ENCODE measurements at regions not wholly inside any gene's neighbourhood (a gene's known extent, or its start where the extent isn't known, plus 50 kb on each side); places are given as distances from the start of the nearest gene placed in this dataset.

- Histone ChIP-seq H3K36me3 (ENCODE audit: control insufficient read depth in 1 of 2, insufficient read depth in 2 of 2, low read length in 2 of 2) (no peaks in the 10 kb centered on the region), H3K27ac (ENCODE audit: low read length) (no peak overlapping the region), H3K9me3 (ENCODE audit: control insufficient read depth in 1 of 2, low read length in 2 of 2) (no peaks in the 10 kb centered on the region), H3K27me3 (ENCODE audit: low read depth, low read length) (no peaks in the 10 kb centered on the region), H3K4me3 (ENCODE audit: low read depth in 1 of 2, low read length in 2 of 2) (no peak overlapping the region), H3K4me1 (ENCODE audit: control insufficient read depth in 1 of 2, insufficient read depth in 2 of 2, low read length in 2 of 2) (peaks cover 13 to 30% of the 10 kb centered on the region in 2 donors)
These were observed 398.9 kb downstream of the RPS24 start for GRCh38 chr10:78432583-78432982.

- H3K4me3 ChIP-seq (ENCODE audit: low read depth in 1 of 2, low read length in 2 of 2) = no peak overlapping the region
- H3K27ac ChIP-seq (ENCODE audit: low read length) = no peak overlapping the region
- no peaks in the 10 kb centered on the region for H3K9me3 ChIP-seq (ENCODE audit: control insufficient read depth in 1 of 2, low read length in 2 of 2)
- no peaks in the 10 kb centered on the region for H3K27me3 ChIP-seq (ENCODE audit: low read depth, low read length)
- H3K4me1 ChIP-seq (ENCODE audit: control insufficient read depth in 1 of 2, insufficient read depth in 2 of 2, low read length in 2 of 2) = peaks cover 13 to 36% of the 10 kb centered on the region in 2 donors
- no peaks in the 10 kb centered on the region for H3K36me3 ChIP-seq (ENCODE audit: control insufficient read depth in 1 of 2, insufficient read depth in 2 of 2, low read length in 2 of 2)
These were observed 399.5 kb downstream of the RPS24 start for GRCh38 chr10:78433076-78433595.

DNA sequence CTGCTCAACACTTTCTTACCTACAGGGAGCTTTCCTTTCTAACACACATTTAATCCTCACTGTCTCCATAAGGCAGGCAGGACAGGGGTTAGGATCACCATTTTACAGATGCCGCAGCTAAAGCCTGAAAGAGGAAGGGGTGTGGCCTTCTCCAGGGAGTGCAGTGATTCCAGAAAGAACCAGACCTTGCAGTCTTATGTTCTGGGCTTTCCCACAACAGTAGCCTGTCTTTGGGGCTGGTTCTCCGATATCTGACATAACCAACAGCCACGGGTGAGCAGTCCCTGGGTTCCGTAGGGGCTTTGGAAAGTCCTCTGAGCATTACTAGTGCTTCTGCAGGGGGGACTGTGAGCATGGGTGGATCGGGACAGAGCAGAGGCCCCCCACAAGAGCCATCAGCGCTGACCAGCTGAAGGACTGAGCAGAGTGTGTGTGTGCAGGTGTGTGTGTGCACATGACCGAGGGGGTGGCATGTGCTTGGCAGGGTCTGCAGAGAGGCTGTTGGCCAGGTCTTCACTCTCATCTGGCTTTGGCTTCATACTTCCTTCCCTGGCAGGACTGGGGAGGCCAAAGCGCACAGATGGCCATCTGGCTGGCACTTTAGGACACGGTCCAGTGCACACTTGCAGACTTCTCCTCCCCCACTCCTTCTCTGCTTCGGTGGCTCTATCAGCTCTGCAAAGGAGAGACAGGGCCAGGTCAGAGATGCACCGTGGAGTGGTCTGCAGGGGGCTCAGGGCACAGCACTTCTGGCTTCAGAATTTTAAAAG lies 400.3 kb downstream of the RPS24 start:
- Histone ChIP-seq H3K9me3 (ENCODE audit: control insufficient read depth in 1 of 2, low read length in 2 of 2) (no peaks in the 10 kb centered on the region), H3K27me3 (ENCODE audit: low read depth, low read length) (no peaks in the 10 kb centered on the region), H3K4me3 (ENCODE audit: low read depth in 1 of 2, low read length in 2 of 2) (no peak overlapping the region), H3K36me3 (ENCODE audit: control insufficient read depth in 1 of 2, insufficient read depth in 2 of 2, low read length in 2 of 2) (no peaks in the 10 kb centered on the region), H3K27ac (ENCODE audit: low read length) (no peak overlapping the region), H3K4me1 (ENCODE audit: control insufficient read depth in 1 of 2, insufficient read depth in 2 of 2, low read length in 2 of 2) (peaks cover 13 to 43% of the 10 kb centered on the region in 2 donors)

- H3K4me1 ChIP-seq (ENCODE audit: control insufficient read depth in 1 of 2, insufficient read depth in 2 of 2, low read length in 2 of 2) = peaks cover 13 to 49% of the 10 kb centered on the region in 2 donors
These were observed 401.2 kb downstream of the RPS24 start for GRCh38 chr10:78434886-78435285.

GRCh38 chr10:78435484-78436221 lies 402.0 kb downstream of the RPS24 start:
- H3K9me3 ChIP-seq (ENCODE audit: control insufficient read depth in 1 of 2, low read length in 2 of 2) = no peaks in the 10 kb centered on the region
- H3K4me1 ChIP-seq (ENCODE audit: control insufficient read depth in 1 of 2, insufficient read depth in 2 of 2, low read length in 2 of 2) = peaks cover 13 to 49% of the 10 kb centered on the region in 2 donors
- H3K27ac ChIP-seq (ENCODE audit: low read length) = no peak overlapping the region
- no peaks in the 10 kb centered on the region for H3K27me3 ChIP-seq (ENCODE audit: low read depth, low read length)
- no peaks in the 10 kb centered on the region for H3K36me3 ChIP-seq (ENCODE audit: control insufficient read depth in 1 of 2, insufficient read depth in 2 of 2, low read length in 2 of 2)
- H3K4me3 ChIP-seq (ENCODE audit: low read depth in 1 of 2, low read length in 2 of 2) = no peak overlapping the region

More at GRCh38 chr10:78434886-78435285, 401.2 kb downstream of the RPS24 start:
- no peaks in the 10 kb centered on the region for H3K36me3 ChIP-seq (ENCODE audit: control insufficient read depth in 1 of 2, insufficient read depth in 2 of 2, low read length in 2 of 2)
- H3K27me3 ChIP-seq (ENCODE audit: low read depth, low read length) = no peaks in the 10 kb centered on the region
- H3K4me3 ChIP-seq (ENCODE audit: low read depth in 1 of 2, low read length in 2 of 2) = no peak overlapping the region
- H3K27ac ChIP-seq (ENCODE audit: low read length) = no peak overlapping the region
- H3K9me3 ChIP-seq (ENCODE audit: control insufficient read depth in 1 of 2, low read length in 2 of 2) = no peaks in the 10 kb centered on the region

GRCh38 chr10:78436222-78436573 lies 402.5 kb downstream of the RPS24 start:
- Histone ChIP-seq H3K9me3 (ENCODE audit: control insufficient read depth in 1 of 2, low read length in 2 of 2) (no peaks in the 10 kb centered on the region), H3K4me1 (ENCODE audit: control insufficient read depth in 1 of 2, insufficient read depth in 2 of 2, low read length in 2 of 2) (peaks cover 13 to 48% of the 10 kb centered on the region in 2 donors), H3K4me3 (ENCODE audit: low read depth in 1 of 2, low read length in 2 of 2) (no peak overlapping the region), H3K36me3 (ENCODE audit: control insufficient read depth in 1 of 2, insufficient read depth in 2 of 2, low read length in 2 of 2) (no peaks in the 10 kb centered on the region), H3K27me3 (ENCODE audit: low read depth, low read length) (no peaks in the 10 kb centered on the region), H3K27ac (ENCODE audit: low read length) (no peak overlapping the region)

DNA sequence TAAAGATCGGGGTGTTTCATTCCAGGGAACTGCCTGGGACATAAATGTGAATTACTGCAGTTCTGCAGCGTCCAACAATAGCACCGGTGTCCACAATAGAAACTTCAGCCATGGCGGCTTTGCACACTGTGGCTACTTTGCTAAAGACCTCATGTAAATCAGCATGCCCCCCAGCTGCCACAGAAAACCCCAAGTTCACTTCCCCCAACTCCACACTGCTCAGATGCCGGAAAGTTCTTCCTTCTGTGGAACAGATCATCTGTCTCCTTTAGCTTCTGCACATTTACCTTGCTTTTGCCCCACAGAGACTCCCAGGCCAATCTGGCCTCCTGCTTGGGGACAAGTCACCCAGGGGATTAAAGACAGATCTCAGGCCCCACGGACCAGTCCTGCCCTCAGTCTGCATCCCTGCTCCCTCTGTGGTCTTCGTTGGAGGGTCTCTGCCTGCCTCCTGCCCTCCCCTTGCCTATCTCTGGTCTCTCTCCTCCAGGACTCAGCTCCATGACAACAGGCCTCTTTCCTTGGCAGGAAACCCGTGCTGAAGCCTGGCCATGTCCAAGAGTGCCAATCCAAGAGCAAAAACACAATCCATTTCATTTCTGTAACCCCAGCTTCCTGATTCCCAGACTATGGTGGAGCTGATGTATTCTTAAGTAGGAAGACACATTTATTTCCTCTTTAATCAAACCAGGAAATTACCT lies 403.2 kb downstream of the RPS24 start:
- H3K4me3 ChIP-seq (ENCODE audit: low read depth in 1 of 2, low read length in 2 of 2) = no peak overlapping the region
- H3K4me1 ChIP-seq (ENCODE audit: control insufficient read depth in 1 of 2, insufficient read depth in 2 of 2, low read length in 2 of 2) = peaks cover 13 to 45% of the 10 kb centered on the region in 2 donors
- no peak overlapping the region for H3K27ac ChIP-seq (ENCODE audit: low read length)
- no peaks in the 10 kb centered on the region for H3K9me3 ChIP-seq (ENCODE audit: control insufficient read depth in 1 of 2, low read length in 2 of 2)
- no peaks in the 10 kb centered on the region for H3K36me3 ChIP-seq (ENCODE audit: control insufficient read depth in 1 of 2, insufficient read depth in 2 of 2, low read length in 2 of 2)
- H3K27me3 ChIP-seq (ENCODE audit: low read depth, low read length) = no peaks in the 10 kb centered on the region

GRCh38 chr10:78437407-78437768 lies 403.7 kb downstream of the RPS24 start:
- H3K27ac ChIP-seq (ENCODE audit: low read length) = no peak overlapping the region
- no peaks in the 10 kb centered on the region for H3K9me3 ChIP-seq (ENCODE audit: control insufficient read depth in 1 of 2, low read length in 2 of 2)
- H3K27me3 ChIP-seq (ENCODE audit: low read depth, low read length) = no peaks in the 10 kb centered on the region
- peaks cover 13 to 45% of the 10 kb centered on the region in 2 donors for H3K4me1 ChIP-seq (ENCODE audit: control insufficient read depth in 1 of 2, insufficient read depth in 2 of 2, low read length in 2 of 2)
- no peaks in the 10 kb centered on the region for H3K36me3 ChIP-seq (ENCODE audit: control insufficient read depth in 1 of 2, insufficient read depth in 2 of 2, low read length in 2 of 2)
- H3K4me3 ChIP-seq (ENCODE audit: low read depth in 1 of 2, low read length in 2 of 2) = no peak overlapping the region

DNA sequence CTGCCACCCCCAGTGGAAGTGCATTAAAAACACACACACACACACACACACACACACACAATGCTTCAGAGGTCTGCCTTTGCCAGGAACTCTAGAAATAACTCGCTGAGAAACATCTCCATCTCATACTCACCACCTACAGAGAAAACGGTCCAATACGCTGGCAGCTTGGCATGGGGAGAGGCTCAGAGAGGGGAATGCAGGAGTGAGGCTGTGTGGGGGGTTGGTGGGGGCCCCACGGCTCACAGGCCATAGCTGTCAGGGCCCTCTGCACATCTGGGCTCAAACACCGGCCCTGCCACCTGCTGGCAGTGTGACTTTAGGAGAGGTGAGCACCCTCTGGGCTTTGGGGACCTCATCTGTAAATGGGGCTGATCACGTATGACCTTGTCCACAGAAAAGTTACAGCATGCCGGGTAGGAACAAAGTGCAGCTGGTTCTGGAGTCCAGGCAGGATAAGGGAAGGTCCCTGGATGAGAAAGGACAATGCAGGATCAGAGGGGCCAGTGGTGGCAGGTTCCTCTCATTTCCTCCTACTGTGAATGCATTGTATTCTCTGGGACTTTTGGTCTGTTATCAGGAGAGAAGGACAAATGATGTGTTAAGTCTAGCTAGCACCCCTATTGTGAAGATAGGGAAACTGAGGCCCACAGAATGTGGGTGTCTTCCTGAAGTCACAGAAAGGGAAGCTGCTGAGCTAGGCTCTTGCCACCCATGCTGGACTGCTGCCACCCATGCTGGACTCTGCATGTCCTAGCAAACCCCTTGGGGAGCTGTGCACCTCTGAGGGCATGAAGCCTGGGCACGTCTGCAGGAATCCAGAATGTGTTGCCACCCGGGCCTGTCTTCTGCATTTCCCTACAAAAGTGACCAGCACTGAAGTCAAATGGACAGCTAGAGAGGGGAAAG lies 404.6 kb downstream of the RPS24 start:
- no peak overlapping the region for H3K27ac ChIP-seq (ENCODE audit: low read length)

DNA sequence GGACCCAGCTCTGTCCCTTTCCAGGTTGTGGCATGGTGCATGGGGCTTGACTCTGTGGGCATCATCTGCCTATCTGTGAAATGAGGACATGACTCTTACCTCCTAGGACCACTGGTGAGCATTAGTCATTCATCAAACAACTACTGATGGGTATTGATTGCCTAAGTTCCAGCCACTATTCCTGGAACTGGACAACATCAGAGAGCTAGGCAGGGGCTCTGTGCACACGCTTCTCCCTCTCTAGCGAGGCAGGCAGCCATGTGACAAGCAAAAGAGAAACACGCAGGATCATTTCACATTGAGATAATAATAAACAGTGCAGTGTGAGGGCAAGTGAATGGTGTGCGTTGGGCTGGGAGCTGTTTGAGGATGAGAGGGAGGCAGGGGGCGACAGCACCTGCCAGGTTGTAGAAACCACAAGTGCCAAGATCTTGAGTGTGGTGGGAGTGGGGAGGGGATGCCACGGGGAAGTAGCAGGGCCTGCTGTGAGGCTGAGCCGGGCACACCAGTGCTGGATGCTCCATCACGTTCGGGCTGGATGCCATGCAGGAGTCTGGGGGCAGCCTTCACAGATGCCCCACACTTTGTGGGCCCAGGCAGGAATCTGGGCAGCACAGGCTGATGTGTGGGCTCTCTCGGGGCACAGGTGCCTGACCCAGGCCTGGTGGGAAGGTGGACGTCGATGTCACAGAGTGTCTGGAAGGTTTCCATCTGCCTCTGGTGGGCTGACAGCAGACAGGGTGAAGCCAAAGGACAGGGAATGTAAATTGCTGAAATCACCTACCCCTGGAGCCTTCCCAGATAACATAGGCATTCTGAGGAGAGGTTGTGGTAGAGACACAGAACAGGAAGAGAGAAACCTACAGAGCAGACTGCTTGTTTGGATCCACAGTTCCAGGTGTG lies 405.5 kb downstream of the RPS24 start:
- H3K27ac ChIP-seq (ENCODE audit: low read length) = no peak overlapping the region
- no peaks in the 10 kb centered on the region for H3K36me3 ChIP-seq (ENCODE audit: control insufficient read depth in 1 of 2, insufficient read depth in 2 of 2, low read length in 2 of 2)
- H3K4me1 ChIP-seq (ENCODE audit: control insufficient read depth in 1 of 2, insufficient read depth in 2 of 2, low read length in 2 of 2) = peaks cover 2 to 32% of the 10 kb centered on the region in 2 donors

More for the DNA sequence above, 404.6 kb downstream of the RPS24 start:
- Histone ChIP-seq H3K4me3 (ENCODE audit: low read depth in 1 of 2, low read length in 2 of 2) (no peak overlapping the region), H3K27me3 (ENCODE audit: low read depth, low read length) (no peaks in the 10 kb centered on the region), H3K36me3 (ENCODE audit: control insufficient read depth in 1 of 2, insufficient read depth in 2 of 2, low read length in 2 of 2) (no peaks in the 10 kb centered on the region), H3K9me3 (ENCODE audit: control insufficient read depth in 1 of 2, low read length in 2 of 2) (no peaks in the 10 kb centered on the region), H3K4me1 (ENCODE audit: control insufficient read depth in 1 of 2, insufficient read depth in 2 of 2, low read length in 2 of 2) (peaks cover 8 to 40% of the 10 kb centered on the region in 2 donors)

More for the DNA sequence above, 405.5 kb downstream of the RPS24 start:
- Histone ChIP-seq H3K27me3 (ENCODE audit: low read depth, low read length) (no peaks in the 10 kb centered on the region), H3K4me3 (ENCODE audit: low read depth in 1 of 2, low read length in 2 of 2) (no peak overlapping the region), H3K9me3 (ENCODE audit: control insufficient read depth in 1 of 2, low read length in 2 of 2) (no peaks in the 10 kb centered on the region)

All from muscle layer of duodenum (tissue), 2 donors.